NCI-H1436 (cell line): ENCODE measurements at regions not wholly inside any gene's neighbourhood (a gene's known extent, or its start where the extent isn't known, plus 50 kb on each side); places are given as distances from the start of the nearest gene placed in this dataset.
"Not testable (repeated sequence)": the region's sequence is repeated elsewhere in the genome, so short reads cannot be mapped to it uniquely, and the experiment has no call there.

ENCODE experiments used
- DNase-seq: peaks from one replicate; lab custom pipeline; 2025; lab: John Stamatoyannopoulos, UW

GRCh38 chr14:105709281-105710118, 183.1 kb downstream of the TMEM121 start:
- DNase-seq, result no peak

GRCh38 chr14:105710119-105711043, 184.0 kb downstream of the TMEM121 start:
- DNase-seq, result no peak

GRCh38 chr14:105711044-105711620, 184.7 kb downstream of the TMEM121 start:
- DNase-seq, result no peak

GRCh38 chr14:105711841-105712460, 185.6 kb downstream of the TMEM121 start:
- DNase-seq, result no peak

GRCh38 chr14:105712670-105713069, 186.3 kb downstream of the TMEM121 start:
- not testable (repeated sequence) for DNase-seq

- not testable (repeated sequence) for DNase-seq
Measured at GRCh38 chr14:105713160-105713559, 186.8 kb downstream of the TMEM121 start.

- not testable (repeated sequence) for DNase-seq
Measured at GRCh38 chr14:105713836-105714235, 187.5 kb downstream of the TMEM121 start.

GRCh38 chr14:105718787-105719186, 192.4 kb downstream of the TMEM121 start:
- not testable (repeated sequence) for DNase-seq

- DNase-seq, result not testable (repeated sequence)
Measured at GRCh38 chr14:105720106-105720505, 193.7 kb downstream of the TMEM121 start.

GRCh38 chr14:105720852-105721601, 194.6 kb downstream of the TMEM121 start:
- not testable (repeated sequence) for DNase-seq

GRCh38 chr14:105721602-105721970, 195.2 kb downstream of the TMEM121 start:
- not testable (repeated sequence) for DNase-seq

- DNase-seq, result not testable (repeated sequence)
Measured at GRCh38 chr14:105721996-105722709, 195.8 kb downstream of the TMEM121 start.

- not testable (repeated sequence) for DNase-seq
Measured at GRCh38 chr14:105723271-105723670, 196.9 kb downstream of the TMEM121 start.

- DNase-seq, result not testable (repeated sequence)
Measured at GRCh38 chr14:105723776-105724175, 197.4 kb downstream of the TMEM121 start.

- not testable (repeated sequence) for DNase-seq
Measured at GRCh38 chr14:105729825-105730368, 203.5 kb downstream of the TMEM121 start.

GRCh38 chr14:105730731-105731130, 204.3 kb downstream of the TMEM121 start:
- not testable (repeated sequence) for DNase-seq

- DNase-seq, result not testable (repeated sequence)
Measured at GRCh38 chr14:105731221-105731985, 205.0 kb downstream of the TMEM121 start.

GRCh38 chr14:105733081-105734065, 207.0 kb downstream of the TMEM121 start:
- DNase-seq, result no peak
